OCI-LY7 (cell line): ENCODE measurements at regions not wholly inside any gene's neighbourhood (a gene's known extent, or its start where the extent isn't known, plus 50 kb on each side); places are given as distances from the start of the nearest gene placed in this dataset.

Source experiments
- BruUV-seq: library from RNA; stranded (reverse); fragments of 400-500 nt; replicated peaks from 2 replicates; lab custom pipeline; 2021; lab: Mats Ljungman, UMichigan
- CTCF ChIA-PET: fragments of 300-600 bp; sonication (Branson Sonifier 250); formaldehyde crosslinking; loops from one replicate; lab custom pipeline; 2022; ENCODE audit warnings: antibody characterized with exemption; ENCODE audit not compliant: unreplicated experiment; lab: Charles Lee
- POLR2A ChIA-PET: fragments of 300-600 bp; sonication (Branson Sonifier 250); formaldehyde crosslinking; loops from one replicate; lab custom pipeline; 2022; ENCODE audit warnings: antibody characterized with exemption; lab: Charles Lee
- DNase-seq: peaks from one replicate; pipeline ENCODE4 v3.0.0-alpha.2; 2015; ENCODE audit warnings: low spot score
- H2AFZ ChIP-seq: fragments of 200-600 bp; sonication (generic), shearing (Covaris generic); 2 replicates; pipeline ENCODE4 v1.6.1; 2014; ENCODE audit warnings: mild to moderate bottlenecking, antibody characterized with exemption, low read length, moderate library complexity
- H3K27ac ChIP-seq: fragments of 200-600 bp; sonication (generic); 2 replicates; pipeline ENCODE4 v1.5.1; 2014; ENCODE audit warnings: mixed run types, low read depth, mild to moderate bottlenecking, moderate library complexity, low read length, inconsistent platforms; ENCODE audit not compliant: poor library complexity, severe bottlenecking
- H3K36me3 ChIP-seq: fragments of 200-600 bp; sonication (generic); 2 replicates; pipeline ENCODE4 v1.6.1; 2014; ENCODE audit warnings: mild to moderate bottlenecking, antibody characterized with exemption, low read length, moderate library complexity, mixed read lengths; ENCODE audit not compliant: insufficient read depth
- H3K4me1 ChIP-seq: fragments of 200-600 bp; sonication (generic); 2 replicates; pipeline ENCODE4 v1.5.1; 2014; ENCODE audit warnings: mild to moderate bottlenecking, low read length; ENCODE audit not compliant: insufficient read depth, poor library complexity, severe bottlenecking
- H3K4me2 ChIP-seq: fragments of 200-600 bp; sonication (generic); 2 replicates; pipeline ENCODE4 v1.6.1; 2014; ENCODE audit warnings: mild to moderate bottlenecking, low read length
- H3K4me3 ChIP-seq: fragments of 200-600 bp; sonication (generic); 2 replicates; pipeline ENCODE4 v1.5.1; 2014; ENCODE audit warnings: mild to moderate bottlenecking, low read depth, low read length; ENCODE audit not compliant: poor library complexity, severe bottlenecking
- H3K79me2 ChIP-seq: fragments of 200-600 bp; sonication (generic); 2 replicates; pipeline ENCODE4 v1.6.1; 2016; ENCODE audit warnings: low read depth, mild to moderate bottlenecking, low read length, moderate library complexity, mixed read lengths; ENCODE audit not compliant: insufficient read depth
- H3K9me2 ChIP-seq: fragments of 200-600 bp; sonication (generic); 2 replicates; pipeline ENCODE4 v1.6.1; 2016; ENCODE audit warnings: mild to moderate bottlenecking, low read length, mixed read lengths; ENCODE audit not compliant: insufficient read depth
- H3K9me3 ChIP-seq: fragments of 200-600 bp; sonication (generic); 2 replicates; pipeline ENCODE4 v1.6.1; 2014; ENCODE audit warnings: mild to moderate bottlenecking, mixed run types, low read length, mixed read lengths
- H4K20me1 ChIP-seq: fragments of 200-600 bp; sonication (generic); 2 replicates; pipeline ENCODE4 v1.6.1; 2014; ENCODE audit warnings: mild to moderate bottlenecking, antibody characterized with exemption, low read length, moderate library complexity, mixed read lengths; ENCODE audit not compliant: insufficient read depth
- CTCF ChIP-seq: fragments of 200-600 bp; sonication (generic); conservative IDR thresholded peaks from 2 replicates; pipeline ENCODE4 v1.5.1; 2014; ENCODE audit warnings: mild to moderate bottlenecking, antibody characterized with exemption, low read length, moderate library complexity, mixed read lengths
- EZH2phosphoT487 ChIP-seq: fragments of 200-600 bp; sonication (generic); IDR thresholded peaks from 2 replicates; pipeline ENCODE4 v1.6.1; 2018; ENCODE audit warnings: low read depth, borderline replicate concordance, mild to moderate bottlenecking, mixed run types, antibody characterized with exemption, low read length, moderate library complexity, mixed read lengths
- intact Hi-C: fragments of 100-400 bp; cut with micrococcal nuclease; formaldehyde crosslinking; loops from one replicate; pipeline ENCODE4 v1.10.0; 2022; ENCODE audit not compliant: unreplicated experiment

GRCh38 chr2:120662046-120662445 is 73.6 kb upstream of the GLI2 start:
- TF ChIP-seq CTCF (no peak), EZH2phosphoT487 (no peak)
- peaks cover 9% of the 10 kb centered on the region; the same call in 1 of the 2 replicates for H3K9me3 ChIP-seq
- H4K20me1 ChIP-seq = no peaks in the 10 kb centered on the region
- H3K4me3 ChIP-seq = no peak overlapping the region
- H3K4me2 ChIP-seq = no peak overlapping the region
- no peak overlapping the region for H3K27ac ChIP-seq
- intact Hi-C loops = no loop called here
- no TSS peak for BruUV-seq
- ChIA-PET POLR2A (no interaction called here), CTCF (no interaction called here)
- no peaks in the 10 kb centered on the region for H3K79me2 ChIP-seq
- no peaks in the 10 kb centered on the region for H3K4me1 ChIP-seq
- no peaks in the 10 kb centered on the region for H3K9me2 ChIP-seq
- DNase-seq = no peak
- H3K36me3 ChIP-seq = no peaks in the 10 kb centered on the region
- no peak overlapping the region for H2AFZ ChIP-seq

- H2AFZ ChIP-seq = no peak overlapping the region
- no peak overlapping the region for H3K4me3 ChIP-seq
- H4K20me1 ChIP-seq = no peaks in the 10 kb centered on the region
- H3K36me3 ChIP-seq = no peaks in the 10 kb centered on the region
- no peaks in the 10 kb centered on the region for H3K9me2 ChIP-seq
- TF ChIP-seq EZH2phosphoT487 (no peak), CTCF (no peak)
- H3K79me2 ChIP-seq = no peaks in the 10 kb centered on the region
- H3K9me3 ChIP-seq = peaks cover 9% of the 10 kb centered on the region; the same call in 1 of the 2 replicates
- H3K27ac ChIP-seq = no peak overlapping the region
- no peak overlapping the region for H3K4me2 ChIP-seq
- DNase-seq = no peak
- ChIA-PET CTCF (no interaction called here), POLR2A (no interaction called here)
- no peaks in the 10 kb centered on the region for H3K4me1 ChIP-seq
- intact Hi-C loops = no loop called here
- BruUV-seq = no TSS peak
These were observed 72.9 kb upstream of the GLI2 start for GRCh38 chr2:120662746-120663145.

GRCh38 chr2:120666433-120666832 is 69.2 kb upstream of the GLI2 start:
- no peaks in the 10 kb centered on the region for H3K36me3 ChIP-seq
- CTCF ChIA-PET = no interaction called here
- intact Hi-C loops = no loop called here

More at GRCh38 chr2:120666433-120666832, 69.2 kb upstream of the GLI2 start:
- Histone ChIP-seq H3K4me3 (no peak overlapping the region), H4K20me1 (no peaks in the 10 kb centered on the region), H3K79me2 (no peaks in the 10 kb centered on the region), H3K4me2 (no peak overlapping the region), H3K4me1 (no peaks in the 10 kb centered on the region), H3K27ac (no peak overlapping the region), H3K9me3 (peaks cover 9% of the 10 kb centered on the region; the same call in 1 of the 2 replicates), H3K9me2 (no peaks in the 10 kb centered on the region), H2AFZ (no peak overlapping the region)
- no TSS peak for BruUV-seq
- DNase-seq = no peak
- TF ChIP-seq EZH2phosphoT487 = no peak
- TF ChIP-seq CTCF = no peak
- POLR2A ChIA-PET = no interaction called here
